ENCODE measurements at regions not wholly inside any gene's neighbourhood (a gene's known extent, or its start where the extent isn't known, plus 50 kb on each side); places are given as distances from the start of the nearest gene placed in this dataset.

GRCh38 chr1:227450489-227450888, 112.9 kb upstream of the ZNF678 start:
- intact Hi-C loops (cut with DNase I), result no loop called here
- TF ChIP-seq EP300 (IDR thresholded peaks at IDR 0.05), result no peak
- no peak for TF ChIP-seq POLR2A (IDR thresholded peaks at IDR 0.05)
- TF ChIP-seq POLR2AphosphoS5 (IDR thresholded peaks at IDR 0.05), result no peak
- no peak for TF ChIP-seq CTCF (IDR thresholded peaks at IDR 0.05)
- Histone ChIP-seq H3K27me3 (peaks cover 0 to 8% (median 0%) of the 10 kb centered on the region in 3 donors), H3K4me3 (no peak overlapping the region), H3K36me3 (no peaks in the 10 kb centered on the region), H3K9me3 (no peaks in the 10 kb centered on the region), H3K27ac (no peak overlapping the region), H3K4me1 (no peaks in the 10 kb centered on the region)
- no peak for DNase-seq
- WGBS, 2 donors, result 92% methylated on average over 2 of the region's 2 CpGs

GRCh38 chr1:227449741-227450441, 113.5 kb upstream of the ZNF678 start:
- Histone ChIP-seq H3K27me3 (peaks cover 0 to 8% (median 0%) of the 10 kb centered on the region in 3 donors), H3K27ac (no peak overlapping the region), H3K9me3 (no peaks in the 10 kb centered on the region), H3K4me1 (no peaks in the 10 kb centered on the region), H3K36me3 (no peaks in the 10 kb centered on the region), H3K4me3 (no peak overlapping the region)
- intact Hi-C loops (cut with DNase I), result no loop called here
- no peak for DNase-seq
- TF ChIP-seq POLR2AphosphoS5 (IDR thresholded peaks at IDR 0.05) (no peak), CTCF (IDR thresholded peaks at IDR 0.05) (no peak), EP300 (IDR thresholded peaks at IDR 0.05) (no peak), POLR2A (IDR thresholded peaks at IDR 0.05) (no peak)
- WGBS, 2 donors, result 80 to 83% methylated on average over 11 of the region's 11 CpGs

GRCh38 chr1:227449051-227449450, 114.3 kb upstream of the ZNF678 start:
- TF ChIP-seq POLR2AphosphoS5 (IDR thresholded peaks at IDR 0.05) (no peak), CTCF (IDR thresholded peaks at IDR 0.05) (no peak), POLR2A (IDR thresholded peaks at IDR 0.05) (no peak), EP300 (IDR thresholded peaks at IDR 0.05) (no peak)
- WGBS, 2 donors, result 49 to 63% methylated on average over 6 of the region's 6 CpGs
- Histone ChIP-seq H3K27ac (no peak overlapping the region), H3K4me3 (no peak overlapping the region), H3K27me3 (peaks cover 0 to 4% (median 0%) of the 10 kb centered on the region in 3 donors), H3K36me3 (no peaks in the 10 kb centered on the region), H3K9me3 (no peaks in the 10 kb centered on the region), H3K4me1 (no peaks in the 10 kb centered on the region)
- DNase-seq, result no peak
- intact Hi-C loops (cut with DNase I), result no loop called here

- Histone ChIP-seq H3K27me3 (no peaks in the 10 kb centered on the region), H3K4me1 (no peaks in the 10 kb centered on the region), H3K9me3 (no peaks in the 10 kb centered on the region), H3K27ac (peak overlapping the region in 1 of 4 donors; percentile 14), H3K36me3 (no peaks in the 10 kb centered on the region), H3K4me3 (peak overlapping the region in 2 of 4 donors; percentile 6 to 24)
- intact Hi-C loops (cut with DNase I), result no loop called here
- TF ChIP-seq POLR2A (IDR thresholded peaks at IDR 0.05) (no peak), CTCF (IDR thresholded peaks at IDR 0.05) (peak in 2 of 4 experiments; percentile 28 to 46), EP300 (IDR thresholded peaks at IDR 0.05) (no peak), POLR2AphosphoS5 (IDR thresholded peaks at IDR 0.05) (peak in 1 of 4 donors; percentile 14)
- no peak for DNase-seq
- WGBS, 2 donors, result 58 to 64% methylated on average over 25 of the region's 25 CpGs
Observed at GRCh38 chr1:227447531-227447990, 115.8 kb upstream of the ZNF678 start.

Data from sigmoid colon (tissue), 6 donors.